Esophagus muscularis mucosa (tissue), 4 donors: ENCODE measurements at regions not wholly inside any gene's neighbourhood (a gene's known extent, or its start where the extent isn't known, plus 50 kb on each side); places are given as distances from the start of the nearest gene placed in this dataset.

Experiments
- DNase-seq: peaks from one replicate; pipeline ENCODE4 v3.0.0-alpha.2; 2017; ENCODE audit errors: extremely low spot score
- H3K27ac ChIP-seq, 4 donors: fragments of 200-600 bp; sonication (generic); replicated peaks in 1 of 4; 1 replicate in 3 of 4; 2 replicates in 1 of 4; pipeline ENCODE4 v1.5.1; 2016 to 2019; ENCODE audit warnings: mild to moderate bottlenecking in 1 of 4
- H3K27me3 ChIP-seq, 4 donors: fragments of 200-600 bp; sonication (generic); one replicate each; pipeline versions ENCODE4 v1.5.1 to v1.6.0; 2016 to 2019
- H3K36me3 ChIP-seq, 4 donors: fragments of 200-600 bp; sonication (generic); one replicate each; pipeline ENCODE4 v1.5.1; 2016 to 2019
- H3K4me1 ChIP-seq, 4 donors: fragments of 200-600 bp; sonication (generic); one replicate each; pipeline ENCODE4 v1.5.1; 2016 to 2019
- H3K4me3 ChIP-seq, 4 donors: fragments of 200-600 bp; sonication (generic); 1 replicate in 2 of 4; 2 replicates in 2 of 4; pipeline ENCODE4 v1.5.1; 2016 to 2019; ENCODE audit warnings: mild to moderate bottlenecking in 4 of 4, moderate library complexity in 1 of 4
- H3K9me3 ChIP-seq, 4 donors: fragments of 200-600 bp; sonication (generic); 1 replicate in 3 of 4; 2 replicates in 1 of 4; pipeline ENCODE4 v1.5.1; 2016 to 2019
- EP300 ChIP-seq: sonication (generic); formaldehyde crosslinking; IDR thresholded peaks from one replicate; pipeline ENCODE4 v1.6.1; 2017; ENCODE audit warnings: antibody characterized with exemption
- POLR2A ChIP-seq: fragments of 450-650 bp; IDR thresholded peaks from one replicate; pipeline ENCODE4 v1.6.1; 2017; ENCODE audit warnings: antibody characterized with exemption, moderate library complexity, mild to moderate bottlenecking, low read depth
- POLR2AphosphoS5 ChIP-seq, 2 donors: sonication (generic); formaldehyde crosslinking; IDR thresholded peaks; one replicate each; pipeline ENCODE4 v1.6.1; 2017; ENCODE audit warnings: antibody characterized with exemption in 2 of 2
- WGBS: methylation state at CpG from one replicate; pipeline ENCODE4 v1.1.5; 2018; 5-methylcytosine and 5-hydroxymethylcytosine counted together
- intact Hi-C: fragments of 100-400 bp; cut with DNase I; formaldehyde crosslinking; loops from one replicate; pipeline ENCODE4 v1.15.1; 2023
- TF ChIP-seq, protein P1 (sequence below), 3 experiments: fragments of 200-600 bp in 2 of 3; fragments of 450-650 bp in 1 of 3; sonication (generic) in 2 of 3; IDR thresholded peaks; one replicate each; pipeline ENCODE4 v1.5.1; 2017 to 2019; ENCODE audit warnings: antibody characterized with exemption in 3 of 3, mild to moderate bottlenecking in 2 of 3, moderate library complexity in 1 of 3

DNA sequence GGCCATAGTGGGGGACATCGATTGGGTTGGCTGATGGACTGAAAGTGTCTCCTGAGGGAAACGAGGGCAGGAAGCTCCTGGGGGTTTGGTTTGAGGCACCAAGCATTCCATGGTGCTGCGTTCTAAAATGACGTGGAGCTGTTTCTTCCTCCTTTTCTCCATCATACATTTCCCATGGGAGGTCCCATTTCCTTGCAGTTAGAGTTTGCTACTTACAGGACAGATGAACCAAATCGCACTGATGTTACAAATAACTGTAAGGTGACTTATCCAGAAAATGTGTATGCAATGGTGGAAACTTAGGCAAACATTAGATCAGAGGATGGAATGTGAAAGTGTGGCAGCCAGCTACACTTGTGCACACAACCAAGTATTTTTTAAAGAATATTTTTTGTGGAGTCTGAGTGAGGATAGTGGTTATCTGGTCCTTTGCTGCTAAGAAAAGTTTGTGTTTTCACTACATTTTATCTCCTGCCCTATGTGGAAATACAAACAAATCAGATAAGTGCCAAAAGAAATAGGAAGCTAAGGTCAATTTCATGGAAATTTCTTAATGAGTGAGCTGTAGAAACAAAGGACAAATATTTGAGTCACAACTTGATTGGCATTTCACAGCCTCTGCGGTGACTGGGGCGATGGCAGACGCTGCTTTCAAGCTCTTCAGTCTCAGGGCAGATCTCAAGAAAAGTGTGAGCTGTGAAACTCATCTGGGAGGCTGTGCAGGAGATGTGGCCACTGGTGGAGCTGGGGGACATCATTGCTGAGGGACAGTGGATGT lies 256.2 kb downstream of the TSN start:
- Histone ChIP-seq H3K27ac (no peak overlapping the region), H3K4me3 (no peak overlapping the region), H3K9me3 (no peaks in the 10 kb centered on the region), H3K36me3 (no peaks in the 10 kb centered on the region), H3K4me1 (no peaks in the 10 kb centered on the region), H3K27me3 (no peaks in the 10 kb centered on the region)
- intact Hi-C loops, result no loop called here
- 85% methylated on average over 8 of the region's 8 CpGs for WGBS
- no peak for DNase-seq
- TF ChIP-seq, protein P1, sequence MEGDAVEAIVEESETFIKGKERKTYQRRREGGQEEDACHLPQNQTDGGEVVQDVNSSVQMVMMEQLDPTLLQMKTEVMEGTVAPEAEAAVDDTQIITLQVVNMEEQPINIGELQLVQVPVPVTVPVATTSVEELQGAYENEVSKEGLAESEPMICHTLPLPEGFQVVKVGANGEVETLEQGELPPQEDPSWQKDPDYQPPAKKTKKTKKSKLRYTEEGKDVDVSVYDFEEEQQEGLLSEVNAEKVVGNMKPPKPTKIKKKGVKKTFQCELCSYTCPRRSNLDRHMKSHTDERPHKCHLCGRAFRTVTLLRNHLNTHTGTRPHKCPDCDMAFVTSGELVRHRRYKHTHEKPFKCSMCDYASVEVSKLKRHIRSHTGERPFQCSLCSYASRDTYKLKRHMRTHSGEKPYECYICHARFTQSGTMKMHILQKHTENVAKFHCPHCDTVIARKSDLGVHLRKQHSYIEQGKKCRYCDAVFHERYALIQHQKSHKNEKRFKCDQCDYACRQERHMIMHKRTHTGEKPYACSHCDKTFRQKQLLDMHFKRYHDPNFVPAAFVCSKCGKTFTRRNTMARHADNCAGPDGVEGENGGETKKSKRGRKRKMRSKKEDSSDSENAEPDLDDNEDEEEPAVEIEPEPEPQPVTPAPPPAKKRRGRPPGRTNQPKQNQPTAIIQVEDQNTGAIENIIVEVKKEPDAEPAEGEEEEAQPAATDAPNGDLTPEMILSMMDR (IDR thresholded peaks at IDR 0.05), result no peak
- TF ChIP-seq POLR2AphosphoS5 (IDR thresholded peaks at IDR 0.05), result no peak
- TF ChIP-seq POLR2A, result no peak
- TF ChIP-seq EP300, result no peak

DNA sequence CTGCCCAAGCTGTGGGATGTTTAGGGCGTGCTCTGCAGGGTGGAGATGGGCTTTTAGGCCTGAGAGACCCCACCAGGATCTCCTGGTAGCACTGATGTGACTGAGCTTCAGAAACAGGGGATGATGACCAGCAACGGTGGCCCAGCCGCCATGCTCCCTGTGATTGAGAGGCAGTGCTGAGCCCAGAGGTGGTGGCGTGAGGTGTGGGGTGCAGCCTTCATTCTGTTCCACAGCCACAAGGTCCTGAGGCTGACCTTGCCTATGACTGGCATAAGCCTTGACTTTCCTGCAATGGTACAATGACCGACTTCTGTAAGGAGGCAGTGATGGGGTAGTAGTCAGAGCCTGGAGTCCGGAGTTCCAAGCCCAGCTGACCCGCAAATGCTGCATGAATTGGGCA lies 263.3 kb downstream of the TSN start:
- 95% methylated on average over 6 of the region's 7 CpGs for WGBS
- Histone ChIP-seq H3K27me3 (peaks cover 0 to 7% (median 0%) of the 10 kb centered on the region in 4 donors), H3K4me3 (no peak overlapping the region), H3K36me3 (no peaks in the 10 kb centered on the region), H3K9me3 (no peaks in the 10 kb centered on the region), H3K4me1 (peaks cover 0 to 9% (median 3%) of the 10 kb centered on the region in 4 donors), H3K27ac (no peak overlapping the region)
- TF ChIP-seq POLR2AphosphoS5 (IDR thresholded peaks at IDR 0.05), result no peak
- no peak for TF ChIP-seq EP300
- TF ChIP-seq, protein P1 (IDR thresholded peaks at IDR 0.05), result no peak
- no peak for TF ChIP-seq POLR2A
- intact Hi-C loops, result no loop called here
- DNase-seq, result no peak

DNA sequence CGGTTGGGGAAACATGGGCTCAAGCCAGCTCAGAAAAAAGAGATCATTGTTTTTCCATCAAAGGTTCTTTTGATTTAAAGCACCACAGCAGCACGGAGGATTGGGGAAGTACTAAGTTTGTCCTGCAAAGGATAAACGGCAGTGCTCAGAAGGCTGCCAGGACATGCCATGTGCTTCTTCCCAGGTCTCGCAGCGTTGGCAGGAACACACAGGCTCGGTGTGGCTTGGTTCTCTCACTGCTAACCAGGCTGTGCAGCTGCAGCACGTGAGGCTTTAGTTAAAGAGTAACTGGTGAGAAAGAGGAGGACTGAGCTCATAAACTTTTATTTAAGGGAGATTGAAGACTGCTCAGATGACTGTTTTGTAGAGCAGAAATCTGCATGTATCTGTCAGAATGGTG lies 264.3 kb downstream of the TSN start:
- TF ChIP-seq, protein P1 (IDR thresholded peaks at IDR 0.05), result no peak
- TF ChIP-seq POLR2A (no peak), POLR2AphosphoS5 (IDR thresholded peaks at IDR 0.05) (no peak), EP300 (no peak)
- Histone ChIP-seq H3K4me3 (no peak overlapping the region), H3K27me3 (peaks cover 0 to 7% (median 0%) of the 10 kb centered on the region in 4 donors), H3K27ac (no peak overlapping the region), H3K36me3 (no peaks in the 10 kb centered on the region), H3K9me3 (no peaks in the 10 kb centered on the region), H3K4me1 (peaks cover 0 to 9% (median 3%) of the 10 kb centered on the region in 4 donors)
- no peak for DNase-seq
- intact Hi-C loops, result no loop called here
- WGBS, result 3% methylated on average over 4 of the region's 7 CpGs

DNA sequence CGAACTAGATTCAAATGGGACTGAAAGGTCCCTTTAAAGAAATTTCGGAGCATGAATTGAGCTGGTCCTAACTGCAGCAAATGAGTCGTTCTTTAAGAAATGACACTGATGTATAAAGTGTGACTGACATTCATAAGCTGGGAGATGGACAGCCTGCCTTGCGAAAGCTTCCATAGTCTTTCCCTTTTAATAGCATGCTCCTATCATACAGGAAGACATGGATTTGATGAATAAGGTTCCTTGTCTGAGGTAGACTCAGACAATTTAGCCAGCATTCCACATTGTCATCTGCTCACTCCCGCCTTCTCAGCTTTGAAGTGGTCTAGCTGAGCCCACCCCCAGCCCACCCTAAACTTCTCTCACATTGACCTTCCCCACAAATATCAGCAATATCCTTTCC lies 264.9 kb downstream of the TSN start:
- TF ChIP-seq POLR2A (no peak), EP300 (no peak), POLR2AphosphoS5 (IDR thresholded peaks at IDR 0.05) (no peak)
- TF ChIP-seq, protein P1 (IDR thresholded peaks at IDR 0.05), result no peak

More for the DNA sequence above, 264.9 kb downstream of the TSN start:
- Histone ChIP-seq H3K4me3 (no peak overlapping the region), H3K9me3 (no peaks in the 10 kb centered on the region), H3K27me3 (peaks cover 0 to 10% (median 0%) of the 10 kb centered on the region in 4 donors), H3K4me1 (peaks cover 0 to 9% (median 3%) of the 10 kb centered on the region in 4 donors), H3K27ac (no peak overlapping the region), H3K36me3 (no peaks in the 10 kb centered on the region)
- intact Hi-C loops, result no loop called here
- DNase-seq, result no peak
- WGBS, result 77% methylated on average over 5 of the region's 5 CpGs
